Upper lobe of right lung (tissue), 1 donor: ENCODE measurements at regions not wholly inside any gene's neighbourhood (a gene's known extent, or its start where the extent isn't known, plus 50 kb on each side); places are given as distances from the start of the nearest gene placed in this dataset.

Experiments
- ATAC-seq: fragments of 200-7000 bp; cut with Tn5 transposase; one replicate; pipeline ENCODE4 v1.9.1; 2020; ENCODE audit warnings: mild to moderate bottlenecking, moderate library complexity
- DNase-seq: peaks from one replicate; pipeline ENCODE4 v3.0.0-alpha.2; 2020
- H3K27ac ChIP-seq: fragments of 200-600 bp; one replicate; pipeline ENCODE4 v1.8.0; 2022
- H3K27me3 ChIP-seq: fragments of 200-600 bp; one replicate; pipeline ENCODE4 v1.8.0; 2022; ENCODE audit warnings: mild to moderate bottlenecking
- H3K36me3 ChIP-seq: fragments of 200-600 bp; one replicate; pipeline ENCODE4 v1.8.0; 2022
- H3K4me1 ChIP-seq: fragments of 200-600 bp; one replicate; pipeline ENCODE4 v1.8.0; 2022
- H3K4me3 ChIP-seq: fragments of 200-600 bp; one replicate; pipeline ENCODE4 v1.8.0; 2022; ENCODE audit warnings: mild to moderate bottlenecking
- H3K9me3 ChIP-seq: fragments of 200-600 bp; one replicate; pipeline ENCODE4 v1.8.0; 2022
- intact Hi-C: fragments of 100-400 bp; cut with DNase I; formaldehyde crosslinking; loops from one replicate; pipeline ENCODE4 v1.11.0; 2022
- TF ChIP-seq, protein P1 (sequence below): fragments of 200-600 bp; IDR thresholded peaks from one replicate; pipeline ENCODE4 v1.8.0; 2022; ENCODE audit warnings: antibody characterized with exemption
- donor health status: DM: no; HTN: yes; CAD: no; lungs with severe emphysema.

DNA sequence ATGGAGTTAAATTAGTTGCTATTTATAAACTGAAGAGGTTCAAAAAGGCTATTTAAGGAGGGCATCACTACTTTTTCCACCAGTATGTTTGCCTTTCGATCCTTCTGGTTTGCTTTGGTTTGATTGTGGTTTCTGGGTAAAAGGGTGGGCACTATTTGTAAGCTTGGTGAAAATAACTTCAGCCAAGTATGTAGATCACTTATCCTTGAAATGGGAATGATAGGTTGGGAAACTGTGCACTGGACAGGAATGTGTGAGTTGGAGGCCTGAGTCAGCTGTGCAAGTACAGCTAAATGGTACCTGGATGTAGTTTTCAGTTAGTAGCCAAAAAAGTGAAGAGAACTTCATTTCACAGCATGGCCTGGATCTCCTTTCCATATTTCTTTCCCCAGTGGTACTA is 466.2 kb downstream of the ENC1 start:
- Histone ChIP-seq H3K9me3 (no peaks in the 10 kb centered on the region), H3K36me3 (no peaks in the 10 kb centered on the region), H3K4me3 (no peak overlapping the region), H3K27me3 (no peaks in the 10 kb centered on the region), H3K4me1 (peaks cover 4% of the 10 kb centered on the region), H3K27ac (no peak overlapping the region)
- intact Hi-C loops: no loop called here
- TF ChIP-seq, protein P1, sequence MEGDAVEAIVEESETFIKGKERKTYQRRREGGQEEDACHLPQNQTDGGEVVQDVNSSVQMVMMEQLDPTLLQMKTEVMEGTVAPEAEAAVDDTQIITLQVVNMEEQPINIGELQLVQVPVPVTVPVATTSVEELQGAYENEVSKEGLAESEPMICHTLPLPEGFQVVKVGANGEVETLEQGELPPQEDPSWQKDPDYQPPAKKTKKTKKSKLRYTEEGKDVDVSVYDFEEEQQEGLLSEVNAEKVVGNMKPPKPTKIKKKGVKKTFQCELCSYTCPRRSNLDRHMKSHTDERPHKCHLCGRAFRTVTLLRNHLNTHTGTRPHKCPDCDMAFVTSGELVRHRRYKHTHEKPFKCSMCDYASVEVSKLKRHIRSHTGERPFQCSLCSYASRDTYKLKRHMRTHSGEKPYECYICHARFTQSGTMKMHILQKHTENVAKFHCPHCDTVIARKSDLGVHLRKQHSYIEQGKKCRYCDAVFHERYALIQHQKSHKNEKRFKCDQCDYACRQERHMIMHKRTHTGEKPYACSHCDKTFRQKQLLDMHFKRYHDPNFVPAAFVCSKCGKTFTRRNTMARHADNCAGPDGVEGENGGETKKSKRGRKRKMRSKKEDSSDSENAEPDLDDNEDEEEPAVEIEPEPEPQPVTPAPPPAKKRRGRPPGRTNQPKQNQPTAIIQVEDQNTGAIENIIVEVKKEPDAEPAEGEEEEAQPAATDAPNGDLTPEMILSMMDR: no peak
- DNase-seq (no peak), ATAC-seq (no peak)

DNA sequence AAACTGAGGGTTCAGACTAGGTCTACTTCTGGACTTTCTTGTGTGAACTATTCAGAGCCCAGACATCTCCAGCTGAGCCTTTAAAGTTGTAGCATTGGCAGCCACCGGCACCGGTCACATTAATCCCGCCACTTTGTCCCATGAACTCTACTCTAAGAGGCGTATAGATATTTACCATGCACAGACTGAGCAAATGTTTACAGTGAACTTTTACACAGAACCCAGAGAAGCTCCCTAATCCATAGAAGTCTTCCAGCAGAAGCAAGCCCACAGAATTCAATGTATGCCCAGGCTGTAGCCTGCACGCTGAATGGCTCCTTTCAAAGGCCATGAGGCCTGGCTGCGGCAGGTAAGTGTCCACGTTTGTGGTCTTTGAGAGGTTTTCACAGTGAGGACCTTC is 466.9 kb downstream of the ENC1 start:
- no peaks in the 10 kb centered on the region for H3K9me3 ChIP-seq
- ATAC-seq: no peak
- H3K36me3 ChIP-seq: no peaks in the 10 kb centered on the region
- H3K4me3 ChIP-seq: no peak overlapping the region
- no peak overlapping the region for H3K27ac ChIP-seq
- TF ChIP-seq, protein P1: no peak
- no peaks in the 10 kb centered on the region for H3K27me3 ChIP-seq
- no peak for DNase-seq
- intact Hi-C loops: no loop called here
- H3K4me1 ChIP-seq: peaks cover 4% of the 10 kb centered on the region

DNA sequence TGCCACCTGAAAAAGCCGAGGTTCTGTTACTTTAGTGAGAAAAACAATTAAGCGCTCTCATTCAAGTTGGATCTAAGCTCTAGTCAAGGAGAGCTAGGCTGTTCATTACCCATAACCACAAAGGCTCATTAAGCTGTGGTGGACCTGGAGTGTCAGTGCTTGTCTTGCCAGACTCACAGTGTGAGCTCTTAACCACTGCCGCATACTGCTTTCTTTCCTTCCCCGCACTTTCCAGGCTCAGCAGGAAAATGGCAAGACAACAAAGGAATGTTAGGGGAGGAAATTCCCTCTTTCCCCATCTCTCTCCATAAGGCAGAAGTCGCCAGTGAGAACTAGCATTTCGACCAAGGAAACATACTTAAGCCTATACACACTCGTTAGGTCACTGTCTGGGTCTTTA is 467.3 kb downstream of the ENC1 start:
- Histone ChIP-seq H3K9me3 (no peaks in the 10 kb centered on the region), H3K36me3 (no peaks in the 10 kb centered on the region), H3K27ac (no peak overlapping the region), H3K27me3 (no peaks in the 10 kb centered on the region), H3K4me3 (no peak overlapping the region), H3K4me1 (peaks cover 4% of the 10 kb centered on the region)
- no peak for ATAC-seq
- no peak for DNase-seq
- TF ChIP-seq, protein P1: no peak
- intact Hi-C loops: no loop called here

DNA sequence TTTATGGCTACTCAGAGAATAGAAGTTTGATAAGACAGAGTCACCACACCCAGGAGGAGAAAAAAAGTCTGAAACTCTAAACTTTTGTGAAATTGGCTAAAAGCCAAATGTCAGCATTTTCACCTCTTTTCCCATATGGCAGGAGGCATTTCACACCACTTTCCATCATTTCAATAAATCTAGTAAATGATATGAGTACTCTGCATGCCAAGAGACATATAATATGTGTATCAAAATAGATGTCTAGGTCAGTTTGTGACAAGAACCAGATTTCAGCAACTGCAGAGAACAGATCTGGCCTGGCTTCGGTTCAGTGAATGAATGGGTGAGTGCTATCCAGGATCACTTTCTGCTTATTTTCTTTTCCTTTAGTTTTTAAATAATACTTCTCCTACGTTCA is 470.8 kb downstream of the ENC1 start:
- H3K27me3 ChIP-seq: no peaks in the 10 kb centered on the region
- peaks cover 4% of the 10 kb centered on the region for H3K4me1 ChIP-seq
- no peaks in the 10 kb centered on the region for H3K9me3 ChIP-seq
- TF ChIP-seq, protein P1: no peak
- intact Hi-C loops: no loop called here
- no peak for ATAC-seq
- no peak for DNase-seq
- H3K27ac ChIP-seq: no peak overlapping the region
- H3K4me3 ChIP-seq: no peak overlapping the region
- no peaks in the 10 kb centered on the region for H3K36me3 ChIP-seq

DNA sequence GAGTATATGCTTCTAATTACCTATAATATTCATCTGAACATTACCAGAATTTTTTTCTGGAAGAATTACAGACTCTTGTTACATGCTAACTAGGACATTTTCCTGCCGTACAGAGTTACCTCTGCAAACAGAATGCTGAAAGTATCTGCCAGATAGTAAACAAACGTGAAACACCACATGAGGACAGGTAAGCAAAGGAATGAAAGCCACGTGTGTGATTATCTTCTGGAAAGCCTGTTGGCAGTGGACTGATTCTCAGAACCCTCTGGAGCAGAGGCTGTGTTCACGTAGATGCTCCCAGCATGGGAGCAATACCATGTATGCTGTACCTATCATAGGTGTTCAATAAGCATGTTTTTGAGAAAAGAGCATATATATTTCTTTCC is 472.6 kb downstream of the ENC1 start:
- H3K27ac ChIP-seq: no peak overlapping the region
- H3K4me1 ChIP-seq: no peaks in the 10 kb centered on the region
- intact Hi-C loops: no loop called here
- DNase-seq (no peak), ATAC-seq (no peak)
- no peaks in the 10 kb centered on the region for H3K9me3 ChIP-seq
- TF ChIP-seq, protein P1: no peak
- no peaks in the 10 kb centered on the region for H3K27me3 ChIP-seq
- H3K36me3 ChIP-seq: no peaks in the 10 kb centered on the region
- H3K4me3 ChIP-seq: no peak overlapping the region

DNA sequence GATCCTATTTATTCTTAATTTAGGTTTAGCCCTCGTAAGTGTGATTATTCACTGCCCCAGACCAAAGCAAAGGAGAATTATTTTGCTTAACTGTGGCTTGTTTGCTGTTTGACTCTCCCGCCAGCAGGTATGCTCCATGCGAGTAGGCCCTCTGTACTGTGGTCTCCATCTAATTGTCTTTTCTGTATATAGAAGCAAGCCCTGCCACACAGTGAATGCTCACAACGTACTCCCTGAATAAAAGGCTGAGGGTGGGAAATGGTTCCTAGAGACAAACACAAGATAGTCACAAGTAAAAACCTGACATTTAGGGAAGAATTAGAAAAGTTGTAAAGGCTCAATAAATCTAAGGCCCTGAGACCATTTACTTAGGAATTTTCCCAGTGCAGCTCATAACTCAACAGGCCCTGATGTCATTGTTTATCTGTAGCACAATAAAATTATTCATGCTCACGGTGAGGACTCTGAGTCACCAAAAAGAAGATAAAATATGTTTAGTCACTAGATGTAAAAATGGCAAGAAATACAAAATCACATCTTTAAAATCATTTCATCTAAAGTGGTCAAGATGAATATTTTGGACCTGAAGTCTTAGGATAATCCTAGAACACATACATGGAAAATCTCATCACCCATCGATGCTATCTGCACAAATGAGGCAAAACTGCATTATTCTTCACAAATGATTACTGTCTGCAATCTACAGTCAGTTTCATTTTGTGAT is 473.2 kb downstream of the ENC1 start:
- intact Hi-C loops: no loop called here
- TF ChIP-seq, protein P1: no peak
- no peak for DNase-seq
- Histone ChIP-seq H3K4me3 (no peak overlapping the region), H3K36me3 (no peaks in the 10 kb centered on the region), H3K27me3 (no peaks in the 10 kb centered on the region), H3K4me1 (no peaks in the 10 kb centered on the region), H3K27ac (no peak overlapping the region), H3K9me3 (no peaks in the 10 kb centered on the region)
- ATAC-seq: no peak
